Lung (tissue), 11 donors: ENCODE measurements at regions not wholly inside any gene's neighbourhood (a gene's known extent, or its start where the extent isn't known, plus 50 kb on each side); places are given as distances from the start of the nearest gene placed in this dataset.

ENCODE experiments used
- ATAC-seq: fragments of 200-7000 bp; cut with Tn5 transposase; one replicate; pipeline ENCODE4 v1.9.1; 2020; ENCODE audit warnings: moderate number of reproducible peaks; ENCODE audit not compliant: insufficient read depth, low FRiP score
- DNase-seq, 3 donors: peaks; one replicate each; pipeline ENCODE4 v3.0.0-alpha.2; 2013 to 2017
- H3K27ac ChIP-seq, 2 donors: one replicate each; pipeline ENCODE4 v1.5.1; 2013; ENCODE audit warnings: mild to moderate bottlenecking in 2 of 2, moderate library complexity in 2 of 2, control low read depth in 1 of 2, inconsistent platforms in 1 of 2, low read depth in 1 of 2, low read length in 1 of 2
- H3K27me3 ChIP-seq, 3 donors: one replicate each; pipeline ENCODE4 v1.5.1; 2013; ENCODE audit warnings: low read length in 2 of 3; ENCODE audit not compliant: control insufficient read depth in 3 of 3, insufficient read depth in 3 of 3
- H3K36me3 ChIP-seq, 4 donors: one replicate each; pipeline ENCODE4 v1.5.1; 2013; ENCODE audit warnings: low read length in 4 of 4, mild to moderate bottlenecking in 1 of 4, moderate library complexity in 1 of 4; ENCODE audit not compliant: control insufficient read depth in 4 of 4, insufficient read depth in 4 of 4
- H3K4me1 ChIP-seq, 5 donors: one replicate each; pipeline ENCODE4 v1.5.1; 2013; ENCODE audit warnings: low read length in 5 of 5, mild to moderate bottlenecking in 2 of 5, moderate library complexity in 1 of 5; ENCODE audit not compliant: control insufficient read depth in 5 of 5, insufficient read depth in 5 of 5
- H3K4me3 ChIP-seq: one replicate; pipeline ENCODE4 v1.5.1; 2013; ENCODE audit warnings: mild to moderate bottlenecking, control low read depth, moderate library complexity
- H3K9ac ChIP-seq, 2 donors: one replicate each; pipeline ENCODE4 v1.5.1; 2013; ENCODE audit warnings: low read length in 2 of 2, control low read depth in 1 of 2; ENCODE audit not compliant: insufficient read depth in 1 of 2
- H3K9me3 ChIP-seq, 4 donors: one replicate each; pipeline ENCODE4 v1.5.1; 2013; ENCODE audit warnings: low read length in 3 of 4, mild to moderate bottlenecking in 1 of 4, moderate library complexity in 1 of 4; ENCODE audit not compliant: control insufficient read depth in 4 of 4, insufficient read depth in 3 of 4
- WGBS, 2 donors: extraction: QIAGEN DNeasy Blood & Tissue Kit; methylation state at CpG; one replicate each; pipeline ENCODE4 v1.1.7; 2013; 5-methylcytosine and 5-hydroxymethylcytosine counted together
- TF ChIP-seq, protein P1 (sequence below): IDR thresholded peaks from 2 replicates; pipeline ENCODE4 v1.5.1; 2012; ENCODE audit warnings: mild to moderate bottlenecking; ENCODE audit errors: control extremely low read depth, extremely low read depth
- donor health status: control.
- donor health status: control.
- donor health status: Bipolar disorder and iron deficiency.
- donor health status: healthy.
- donor health status: DM: yes; HTN: yes; CAD: no.

DNA sequence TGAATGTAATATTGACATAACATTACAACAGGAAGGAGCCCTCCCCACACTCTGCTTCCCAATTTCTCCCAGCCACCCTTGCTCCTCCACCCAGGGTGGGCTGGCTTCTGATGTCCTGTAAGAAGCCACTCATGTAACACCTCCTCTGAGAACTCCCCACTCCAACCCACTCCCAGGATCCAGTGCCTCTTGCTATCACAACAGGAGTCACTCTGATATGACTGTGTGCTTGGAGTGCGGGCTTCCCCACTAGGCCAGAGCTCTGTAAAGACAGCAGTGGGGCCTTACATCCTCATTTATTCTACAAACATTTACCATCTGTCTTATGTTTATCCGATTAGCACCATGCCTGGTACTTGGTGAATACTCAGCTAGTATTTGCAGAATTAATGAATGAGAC is 65.1 kb downstream of the PTGR3 start:
- Histone ChIP-seq H3K27me3 (peaks cover 0 to 2% (median 0%) of the 10 kb centered on the region in 3 donors), H3K4me3 (no peak overlapping the region), H3K4me1 (no peaks in the 10 kb centered on the region), H3K36me3 (no peaks in the 10 kb centered on the region), H3K9me3 (peaks cover 0 to 6% (median 0%) of the 10 kb centered on the region in 4 donors), H3K9ac (no peak overlapping the region), H3K27ac (no peak overlapping the region)
- TF ChIP-seq, protein P1, sequence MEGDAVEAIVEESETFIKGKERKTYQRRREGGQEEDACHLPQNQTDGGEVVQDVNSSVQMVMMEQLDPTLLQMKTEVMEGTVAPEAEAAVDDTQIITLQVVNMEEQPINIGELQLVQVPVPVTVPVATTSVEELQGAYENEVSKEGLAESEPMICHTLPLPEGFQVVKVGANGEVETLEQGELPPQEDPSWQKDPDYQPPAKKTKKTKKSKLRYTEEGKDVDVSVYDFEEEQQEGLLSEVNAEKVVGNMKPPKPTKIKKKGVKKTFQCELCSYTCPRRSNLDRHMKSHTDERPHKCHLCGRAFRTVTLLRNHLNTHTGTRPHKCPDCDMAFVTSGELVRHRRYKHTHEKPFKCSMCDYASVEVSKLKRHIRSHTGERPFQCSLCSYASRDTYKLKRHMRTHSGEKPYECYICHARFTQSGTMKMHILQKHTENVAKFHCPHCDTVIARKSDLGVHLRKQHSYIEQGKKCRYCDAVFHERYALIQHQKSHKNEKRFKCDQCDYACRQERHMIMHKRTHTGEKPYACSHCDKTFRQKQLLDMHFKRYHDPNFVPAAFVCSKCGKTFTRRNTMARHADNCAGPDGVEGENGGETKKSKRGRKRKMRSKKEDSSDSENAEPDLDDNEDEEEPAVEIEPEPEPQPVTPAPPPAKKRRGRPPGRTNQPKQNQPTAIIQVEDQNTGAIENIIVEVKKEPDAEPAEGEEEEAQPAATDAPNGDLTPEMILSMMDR = no peak
- ATAC-seq = no peak
- 94 to 96% methylated on average over 2 of the region's 2 CpGs for WGBS, 2 donors
- no peak for DNase-seq

DNA sequence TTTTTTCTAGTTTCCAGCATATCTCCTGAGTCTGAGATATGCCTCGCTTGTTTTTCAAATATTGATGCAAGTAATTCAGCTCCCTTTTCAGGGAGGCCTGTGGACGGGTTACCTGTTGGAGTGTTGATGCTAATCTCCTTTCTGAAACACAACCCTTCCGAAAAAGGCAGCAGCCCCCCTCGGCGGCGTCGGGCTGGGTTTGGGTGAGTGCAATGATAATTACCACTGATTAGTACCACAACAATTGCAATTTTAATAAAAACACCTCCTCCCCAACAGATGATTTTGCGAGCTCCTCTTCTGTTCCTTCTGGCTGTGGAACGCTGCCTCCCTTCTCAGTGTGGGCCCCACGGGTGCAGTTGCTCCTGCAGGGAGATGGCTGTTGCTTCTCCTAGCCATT is 66.3 kb downstream of the PTGR3 start:
- Histone ChIP-seq H3K9me3 (peaks cover 0 to 6% (median 0%) of the 10 kb centered on the region in 4 donors), H3K9ac (no peak overlapping the region), H3K4me3 (no peak overlapping the region), H3K36me3 (no peaks in the 10 kb centered on the region), H3K27ac (no peak overlapping the region), H3K27me3 (peaks cover 0 to 2% (median 0%) of the 10 kb centered on the region in 3 donors), H3K4me1 (no peaks in the 10 kb centered on the region)
- 91 to 94% methylated on average over 10 of the region's 10 CpGs for WGBS, 2 donors
- ATAC-seq (no peak), DNase-seq (no peak)
- TF ChIP-seq, protein P1 = no peak

DNA sequence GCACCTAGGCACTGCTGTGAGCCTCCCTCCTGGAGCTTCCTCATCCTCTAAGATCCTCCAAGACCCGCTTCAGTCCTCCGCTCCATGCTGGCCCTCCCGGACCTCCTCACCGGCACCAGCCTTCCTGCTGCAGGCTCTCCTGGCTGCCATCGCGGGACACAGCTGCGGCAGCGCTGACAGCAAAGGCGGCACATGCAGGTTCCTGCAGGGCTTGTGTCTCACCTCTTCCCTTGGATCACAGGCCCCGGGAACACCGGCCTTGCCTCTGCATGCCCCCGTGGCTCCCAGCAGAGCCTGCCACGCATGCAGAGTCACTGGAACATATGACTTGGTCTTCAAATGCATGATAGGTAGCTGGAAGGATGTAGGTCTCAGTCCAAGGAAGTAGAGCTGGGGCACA is 67.2 kb downstream of the PTGR3 start:
- Histone ChIP-seq H3K27ac (no peak overlapping the region), H3K4me3 (no peak overlapping the region), H3K4me1 (no peaks in the 10 kb centered on the region), H3K9me3 (peaks cover 0 to 6% (median 0%) of the 10 kb centered on the region in 4 donors), H3K27me3 (peaks cover 0 to 2% (median 0%) of the 10 kb centered on the region in 3 donors), H3K36me3 (no peaks in the 10 kb centered on the region), H3K9ac (no peak overlapping the region)
- WGBS, 2 donors = 94 to 98% methylated on average over 13 of the region's 13 CpGs
- TF ChIP-seq, protein P1 = no peak
- no peak for DNase-seq
- no peak for ATAC-seq

DNA sequence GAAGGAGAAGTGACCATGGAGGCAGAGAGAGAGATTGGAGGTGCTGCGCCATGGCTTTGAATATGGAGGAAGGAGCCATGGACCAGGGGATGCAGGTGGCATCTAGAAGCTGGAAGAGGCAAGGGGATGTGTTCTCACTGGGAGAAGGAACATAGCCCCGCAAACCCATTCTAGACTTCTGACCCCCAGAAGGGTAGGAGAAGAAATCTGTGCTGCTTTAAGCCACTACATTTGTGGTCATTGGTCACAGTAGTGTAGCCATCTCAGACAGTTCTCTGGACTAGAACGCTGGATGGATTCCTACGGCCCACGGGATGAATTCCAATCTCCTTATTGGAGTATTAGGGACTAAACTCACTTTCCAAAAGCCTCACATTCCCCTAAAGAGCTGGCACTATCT is 67.8 kb downstream of the PTGR3 start:
- WGBS, 2 donors = 86 to 95% methylated on average over 5 of the region's 5 CpGs
- H3K4me3 ChIP-seq = no peak overlapping the region
- no peak overlapping the region for H3K9ac ChIP-seq
- peaks cover 0 to 2% (median 0%) of the 10 kb centered on the region in 3 donors for H3K27me3 ChIP-seq
- no peak overlapping the region for H3K27ac ChIP-seq
- no peaks in the 10 kb centered on the region for H3K4me1 ChIP-seq
- no peaks in the 10 kb centered on the region for H3K36me3 ChIP-seq
- ATAC-seq (no peak), DNase-seq (no peak)
- TF ChIP-seq, protein P1 = no peak
- peaks cover 0 to 6% (median 0%) of the 10 kb centered on the region in 4 donors for H3K9me3 ChIP-seq
